ENCODE measurements at regions not wholly inside any gene's neighbourhood (a gene's known extent, or its start where the extent isn't known, plus 50 kb on each side); places are given as distances from the start of the nearest gene placed in this dataset.

- H3K4me1 Mint-ChIP-seq = no peaks in the 10 kb centered on the region
- DNase-seq (no peak), ATAC-seq (ENCODE audit: low read depth) (no peak)
- Histone ChIP-seq H2AFZ (ENCODE audit: insufficient read depth, low read depth, low read length, poor library complexity, severe bottlenecking) (no peak overlapping the region), H3K27me3 (replicated peaks in 1 of 4; ENCODE audit: control extremely low read depth in 1 of 4, control insufficient read depth in 3 of 4, insufficient read depth in 4 of 4, low read length in 3 of 4) (no peaks in the 10 kb centered on the region), H3K36me3 (replicated peaks in 1 of 2; ENCODE audit: control extremely low read depth in 1 of 2, control insufficient read depth in 1 of 2, extremely low read depth in 1 of 2, insufficient read depth in 2 of 2, low read length in 1 of 2) (no peaks in the 10 kb centered on the region), H3K4me1 (ENCODE audit: control insufficient read depth in 2 of 2, insufficient read depth in 2 of 2, low read length in 2 of 2) (no peaks in the 10 kb centered on the region), H3K9ac (ENCODE audit: low read length) (no peak overlapping the region), H3K79me2 (ENCODE audit: control insufficient read depth, insufficient read depth, low read length) (no peaks in the 10 kb centered on the region), H3K27ac (ENCODE audit: low read length in 2 of 2) (no peak overlapping the region), H3K4me2 (replicated peaks; ENCODE audit: low read depth, low read length, poor library complexity, severe bottlenecking) (no peak overlapping the region), H3K9me3 (ENCODE audit: control extremely low read depth in 1 of 3, control insufficient read depth in 2 of 3, insufficient read depth in 1 of 3, low read length in 2 of 3) (no peaks in the 10 kb centered on the region), H4K20me1 (ENCODE audit: control insufficient read depth, insufficient read depth, low read length, poor library complexity, severe bottlenecking) (no peaks in the 10 kb centered on the region), H3K4me3 (ENCODE audit: control extremely low read depth in 1 of 5, extremely low read depth in 1 of 5, insufficient read depth in 1 of 5, low read depth in 2 of 5, low read length in 4 of 5) (no peak overlapping the region)
- intact Hi-C loops (cut with micrococcal nuclease) = no loop called here
- H3K27me3 Mint-ChIP-seq = no peaks in the 10 kb centered on the region
- TF ChIP-seq CTCF (IDR thresholded peaks at IDR 0.05) = no peak
- TF ChIP-seq EZH2 (IDR thresholded peaks at IDR 0.05; ENCODE audit: borderline replicate concordance, insufficient read depth, low read depth, low read length, poor library complexity, severe bottlenecking) = no peak
- ChIA-PET CTCF (no interaction called here), POLR2A (no interaction called here)
- WGBS (ENCODE audit: insufficient coverage) = 31% methylated on average over 7 of the region's 11 CpGs
- no peak overlapping the region for H3K27ac Mint-ChIP-seq
- H3K4me3 Mint-ChIP-seq = no peak overlapping the region
- no peaks in the 10 kb centered on the region for H3K9me3 Mint-ChIP-seq (ENCODE audit: insufficient read depth)
Measured at GRCh38 chr6:101117393-101118135, 236.4 kb upstream of the ASCC3 start.

- TF ChIP-seq EZH2 (IDR thresholded peaks at IDR 0.05; ENCODE audit: borderline replicate concordance, insufficient read depth, low read depth, low read length, poor library complexity, severe bottlenecking) = no peak
- no peak for TF ChIP-seq CTCF (IDR thresholded peaks at IDR 0.05)
- no peak overlapping the region for H3K27ac ChIP-seq (ENCODE audit: low read length in 2 of 2)
- H3K4me3 Mint-ChIP-seq = no peak overlapping the region
- no peak for DNase-seq
- no peaks in the 10 kb centered on the region for H3K36me3 ChIP-seq (replicated peaks in 1 of 2; ENCODE audit: control extremely low read depth in 1 of 2, control insufficient read depth in 1 of 2, extremely low read depth in 1 of 2, insufficient read depth in 2 of 2, low read length in 1 of 2)
- no peak overlapping the region for H3K4me3 ChIP-seq (ENCODE audit: control extremely low read depth in 1 of 5, extremely low read depth in 1 of 5, insufficient read depth in 1 of 5, low read depth in 2 of 5, low read length in 4 of 5)
- H3K4me1 Mint-ChIP-seq = no peaks in the 10 kb centered on the region
- no peaks in the 10 kb centered on the region for H3K9me3 ChIP-seq (ENCODE audit: control extremely low read depth in 1 of 3, control insufficient read depth in 2 of 3, insufficient read depth in 1 of 3, low read length in 2 of 3)
- ChIA-PET POLR2A (no interaction called here), CTCF (no interaction called here)
- H3K27me3 Mint-ChIP-seq = no peaks in the 10 kb centered on the region
- no peak overlapping the region for H3K27ac Mint-ChIP-seq
- ATAC-seq (ENCODE audit: low read depth) = no peak
- no peaks in the 10 kb centered on the region for H4K20me1 ChIP-seq (ENCODE audit: control insufficient read depth, insufficient read depth, low read length, poor library complexity, severe bottlenecking)
- H3K79me2 ChIP-seq (ENCODE audit: control insufficient read depth, insufficient read depth, low read length) = no peaks in the 10 kb centered on the region
- no peak overlapping the region for H3K9ac ChIP-seq (ENCODE audit: low read length)
- no CpG with 5 or more reads among the region's 1 CpG for WGBS (ENCODE audit: insufficient coverage)
- H3K4me2 ChIP-seq (replicated peaks; ENCODE audit: low read depth, low read length, poor library complexity, severe bottlenecking) = no peak overlapping the region
- intact Hi-C loops (cut with micrococcal nuclease) = no loop called here
- no peak overlapping the region for H2AFZ ChIP-seq (ENCODE audit: insufficient read depth, low read depth, low read length, poor library complexity, severe bottlenecking)
- H3K9me3 Mint-ChIP-seq (ENCODE audit: insufficient read depth) = no peaks in the 10 kb centered on the region
- no peaks in the 10 kb centered on the region for H3K4me1 ChIP-seq (ENCODE audit: control insufficient read depth in 2 of 2, insufficient read depth in 2 of 2, low read length in 2 of 2)
- H3K27me3 ChIP-seq (replicated peaks in 1 of 4; ENCODE audit: control extremely low read depth in 1 of 4, control insufficient read depth in 3 of 4, insufficient read depth in 4 of 4, low read length in 3 of 4) = no peaks in the 10 kb centered on the region
Measured at GRCh38 chr6:101118136-101118396, 236.9 kb upstream of the ASCC3 start.

Measured in B cell (primary cell).